Fibroblast of lung (primary cell): ENCODE measurements at regions not wholly inside any gene's neighbourhood (a gene's known extent, or its start where the extent isn't known, plus 50 kb on each side); places are given as distances from the start of the nearest gene placed in this dataset.

Source experiments
- DNase-seq, 2 donors: peaks; one replicate each; pipeline versions ENCODE4 v3.0.0 to v3.0.0-alpha.2; 2010; ENCODE audit warnings: low read depth in 2 of 2
- H2AFZ ChIP-seq: 2 replicates; pipeline ENCODE4 v1.5.1; 2012; ENCODE audit warnings: low read length, control low read depth, inconsistent platforms
- H3K27ac ChIP-seq: 2 replicates; pipeline ENCODE4 v1.5.1; 2011; ENCODE audit warnings: low read length, control low read depth; ENCODE audit not compliant: insufficient read depth
- H3K27me3 ChIP-seq: 2 replicates; pipeline ENCODE4 v1.5.1; 2011; ENCODE audit warnings: mild to moderate bottlenecking, low read length; ENCODE audit not compliant: control insufficient read depth, insufficient read depth
- H3K36me3 ChIP-seq: 2 replicates; pipeline ENCODE4 v1.5.1; 2011; ENCODE audit warnings: low read length; ENCODE audit not compliant: control insufficient read depth, insufficient read depth
- H3K4me1 ChIP-seq: 2 replicates; pipeline ENCODE4 v1.5.1; 2011; ENCODE audit warnings: low read length; ENCODE audit not compliant: control insufficient read depth, insufficient read depth; ENCODE audit errors: extremely low read depth
- H3K4me2 ChIP-seq: 2 replicates; pipeline ENCODE4 v1.5.1; 2011; ENCODE audit warnings: low read length, control low read depth; ENCODE audit not compliant: insufficient read depth; ENCODE audit errors: extremely low read depth
- H3K4me3 ChIP-seq, 4 experiments: fragments of 200-600 bp in 1 of 4; sonication (generic) in 1 of 4; replicated peaks in 1 of 4; 2 replicates each; pipeline ENCODE4 v1.5.1; 2011 to 2016; ENCODE audit warnings: low read length in 4 of 4, low read depth in 3 of 4, mild to moderate bottlenecking in 3 of 4, control low read depth in 2 of 4, inconsistent platforms in 1 of 4, mixed read lengths in 1 of 4; ENCODE audit not compliant: insufficient read depth in 1 of 4; ENCODE audit errors: control extremely low read depth in 1 of 4
- H3K79me2 ChIP-seq: 2 replicates; pipeline ENCODE4 v1.5.1; 2012; ENCODE audit warnings: mild to moderate bottlenecking, low read length, inconsistent platforms; ENCODE audit not compliant: control insufficient read depth, insufficient read depth
- H3K9ac ChIP-seq: 2 replicates; pipeline ENCODE4 v1.5.1; 2011; ENCODE audit warnings: mild to moderate bottlenecking, low read length, control low read depth; ENCODE audit not compliant: insufficient read depth
- H3K9me3 ChIP-seq: 2 replicates; pipeline ENCODE4 v1.5.1; 2012; ENCODE audit warnings: low read depth, low read length; ENCODE audit not compliant: control insufficient read depth, insufficient read depth
- H4K20me1 ChIP-seq: 2 replicates; pipeline ENCODE4 v1.5.1; 2011; ENCODE audit warnings: low read length; ENCODE audit not compliant: control insufficient read depth, insufficient read depth; ENCODE audit errors: extremely low read depth
- EZH2 ChIP-seq: IDR thresholded peaks from 2 replicates; pipeline ENCODE4 v1.5.1; 2012; ENCODE audit warnings: low read length, control low read depth, mild to moderate bottlenecking; ENCODE audit errors: missing control alignments
- TF ChIP-seq, protein P1 (sequence below), 2 donors: IDR thresholded peaks in 1 of 2; conservative IDR thresholded peaks in 1 of 2; 1 replicate in 1 of 2; 2 replicates in 1 of 2; pipeline ENCODE4 v1.5.1; 2011 to 2012; ENCODE audit warnings: low read length in 2 of 2, control low read depth in 1 of 2, inconsistent platforms in 1 of 2, low read depth in 1 of 2, mild to moderate bottlenecking in 1 of 2

DNA sequence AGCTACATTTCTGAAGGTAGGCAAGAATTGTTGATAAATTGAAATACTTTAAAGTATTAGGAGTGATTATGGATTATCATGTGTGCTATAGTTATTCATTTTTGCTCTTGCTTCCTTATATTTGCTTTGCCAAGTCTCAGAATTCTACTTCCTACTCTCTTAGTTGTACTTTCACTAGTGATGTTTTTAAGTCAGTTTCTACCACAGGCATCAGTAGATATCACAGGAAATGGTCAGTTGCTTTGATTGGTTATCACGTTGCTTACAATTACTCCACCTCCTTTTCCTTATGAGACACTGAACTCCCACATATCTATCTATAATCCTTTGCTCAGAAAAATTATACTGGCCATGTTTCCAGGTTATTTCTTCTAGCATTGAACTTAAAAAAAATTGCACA, 472.8 kb downstream of the DMRTA1 start:
- no peak for DNase-seq
- no peaks in the 10 kb centered on the region for H3K79me2 ChIP-seq
- no peaks in the 10 kb centered on the region for H3K27me3 ChIP-seq
- TF ChIP-seq, protein P1, sequence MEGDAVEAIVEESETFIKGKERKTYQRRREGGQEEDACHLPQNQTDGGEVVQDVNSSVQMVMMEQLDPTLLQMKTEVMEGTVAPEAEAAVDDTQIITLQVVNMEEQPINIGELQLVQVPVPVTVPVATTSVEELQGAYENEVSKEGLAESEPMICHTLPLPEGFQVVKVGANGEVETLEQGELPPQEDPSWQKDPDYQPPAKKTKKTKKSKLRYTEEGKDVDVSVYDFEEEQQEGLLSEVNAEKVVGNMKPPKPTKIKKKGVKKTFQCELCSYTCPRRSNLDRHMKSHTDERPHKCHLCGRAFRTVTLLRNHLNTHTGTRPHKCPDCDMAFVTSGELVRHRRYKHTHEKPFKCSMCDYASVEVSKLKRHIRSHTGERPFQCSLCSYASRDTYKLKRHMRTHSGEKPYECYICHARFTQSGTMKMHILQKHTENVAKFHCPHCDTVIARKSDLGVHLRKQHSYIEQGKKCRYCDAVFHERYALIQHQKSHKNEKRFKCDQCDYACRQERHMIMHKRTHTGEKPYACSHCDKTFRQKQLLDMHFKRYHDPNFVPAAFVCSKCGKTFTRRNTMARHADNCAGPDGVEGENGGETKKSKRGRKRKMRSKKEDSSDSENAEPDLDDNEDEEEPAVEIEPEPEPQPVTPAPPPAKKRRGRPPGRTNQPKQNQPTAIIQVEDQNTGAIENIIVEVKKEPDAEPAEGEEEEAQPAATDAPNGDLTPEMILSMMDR (conservative IDR thresholded peaks at IDR 0.05 in 1 of 2, IDR thresholded peaks at IDR 0.05 in 1 of 2; ENCODE audit: low read depth in 1 of 2, low read length in 2 of 2), result no peak
- TF ChIP-seq EZH2, result no peak
- no peak overlapping the region for H3K4me3 ChIP-seq
- no peaks in the 10 kb centered on the region for H3K9me3 ChIP-seq
- no peaks in the 10 kb centered on the region for H4K20me1 ChIP-seq
- no peak overlapping the region for H3K27ac ChIP-seq
- no peak overlapping the region for H2AFZ ChIP-seq
- H3K36me3 ChIP-seq, result no peaks in the 10 kb centered on the region
- no peak overlapping the region for H3K4me2 ChIP-seq
- no peak overlapping the region for H3K9ac ChIP-seq
- H3K4me1 ChIP-seq, result no peaks in the 10 kb centered on the region

- Histone ChIP-seq H3K9ac (no peak overlapping the region), H3K36me3 (no peaks in the 10 kb centered on the region), H4K20me1 (no peaks in the 10 kb centered on the region), H3K27ac (no peak overlapping the region), H3K27me3 (no peaks in the 10 kb centered on the region), H3K9me3 (no peaks in the 10 kb centered on the region), H3K79me2 (no peaks in the 10 kb centered on the region), H3K4me1 (no peaks in the 10 kb centered on the region), H3K4me2 (no peak overlapping the region), H3K4me3 (no peak overlapping the region), H2AFZ (no peak overlapping the region)
- no peak for TF ChIP-seq EZH2
- TF ChIP-seq, protein P1 (conservative IDR thresholded peaks at IDR 0.05 in 1 of 2, IDR thresholded peaks at IDR 0.05 in 1 of 2; ENCODE audit: low read depth in 1 of 2, low read length in 2 of 2), result no peak
- DNase-seq, result no peak
These were observed 475.1 kb downstream of the DMRTA1 start for GRCh38 chr9:22921742-22922141.

GRCh38 chr9:22922222-22922621, 475.6 kb downstream of the DMRTA1 start:
- H2AFZ ChIP-seq, result no peak overlapping the region
- no peaks in the 10 kb centered on the region for H3K79me2 ChIP-seq
- H3K27me3 ChIP-seq, result no peaks in the 10 kb centered on the region
- no peak overlapping the region for H3K27ac ChIP-seq
- TF ChIP-seq EZH2, result no peak
- TF ChIP-seq, protein P1 (conservative IDR thresholded peaks at IDR 0.05 in 1 of 2, IDR thresholded peaks at IDR 0.05 in 1 of 2; ENCODE audit: low read depth in 1 of 2, low read length in 2 of 2), result no peak
- no peak overlapping the region for H3K9ac ChIP-seq
- H3K4me3 ChIP-seq, result no peak overlapping the region
- H4K20me1 ChIP-seq, result no peaks in the 10 kb centered on the region
- no peaks in the 10 kb centered on the region for H3K4me1 ChIP-seq
- no peaks in the 10 kb centered on the region for H3K9me3 ChIP-seq
- H3K4me2 ChIP-seq, result no peak overlapping the region
- DNase-seq, result no peak
- no peaks in the 10 kb centered on the region for H3K36me3 ChIP-seq
